Transverse colon (tissue), 3 donors: ENCODE measurements at regions not wholly inside any gene's neighbourhood (a gene's known extent, or its start where the extent isn't known, plus 50 kb on each side); places are given as distances from the start of the nearest gene placed in this dataset.

ENCODE experiments used
- POLR2A ChIP-seq: fragments of 450-650 bp; IDR thresholded peaks from one replicate; pipeline ENCODE4 v1.6.1; 2016; ENCODE audit warnings: antibody characterized with exemption, mild to moderate bottlenecking, moderate library complexity
- TF ChIP-seq, protein P1 (sequence below), 5 experiments: fragments of 200-600 bp in 3 of 5; fragments of 450-650 bp in 2 of 5; sonication (generic) in 3 of 5; IDR thresholded peaks; 1 replicate in 2 of 5; 2 replicates in 3 of 5; pipeline ENCODE4 v1.5.1; 2016 to 2017; ENCODE audit warnings: antibody characterized with exemption in 5 of 5, inconsistent platforms in 3 of 5, mild to moderate bottlenecking in 2 of 5, moderate library complexity in 1 of 5

GRCh38 chr1:72969461-72969860 is 687.1 kb upstream of the NEGR1 start:
- no peak for TF ChIP-seq POLR2A
- TF ChIP-seq, protein P1, sequence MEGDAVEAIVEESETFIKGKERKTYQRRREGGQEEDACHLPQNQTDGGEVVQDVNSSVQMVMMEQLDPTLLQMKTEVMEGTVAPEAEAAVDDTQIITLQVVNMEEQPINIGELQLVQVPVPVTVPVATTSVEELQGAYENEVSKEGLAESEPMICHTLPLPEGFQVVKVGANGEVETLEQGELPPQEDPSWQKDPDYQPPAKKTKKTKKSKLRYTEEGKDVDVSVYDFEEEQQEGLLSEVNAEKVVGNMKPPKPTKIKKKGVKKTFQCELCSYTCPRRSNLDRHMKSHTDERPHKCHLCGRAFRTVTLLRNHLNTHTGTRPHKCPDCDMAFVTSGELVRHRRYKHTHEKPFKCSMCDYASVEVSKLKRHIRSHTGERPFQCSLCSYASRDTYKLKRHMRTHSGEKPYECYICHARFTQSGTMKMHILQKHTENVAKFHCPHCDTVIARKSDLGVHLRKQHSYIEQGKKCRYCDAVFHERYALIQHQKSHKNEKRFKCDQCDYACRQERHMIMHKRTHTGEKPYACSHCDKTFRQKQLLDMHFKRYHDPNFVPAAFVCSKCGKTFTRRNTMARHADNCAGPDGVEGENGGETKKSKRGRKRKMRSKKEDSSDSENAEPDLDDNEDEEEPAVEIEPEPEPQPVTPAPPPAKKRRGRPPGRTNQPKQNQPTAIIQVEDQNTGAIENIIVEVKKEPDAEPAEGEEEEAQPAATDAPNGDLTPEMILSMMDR (IDR thresholded peaks at IDR 0.05), result no peak
